HL-60 (cell line): ENCODE measurements at regions not wholly inside any gene's neighbourhood (a gene's known extent, or its start where the extent isn't known, plus 50 kb on each side); places are given as distances from the start of the nearest gene placed in this dataset.

ENCODE experiments used
- DNase-seq, 2 experiments: peaks; one replicate each; pipeline ENCODE4 v3.0.0-alpha.2; 2010 to 2020; ENCODE audit warnings: low read depth in 1 of 2, low spot score in 1 of 2
- H3K27ac ChIP-seq: fragments of 250-450 bp; sonication (Bioruptor Pico); replicated peaks from 2 replicates; pipeline ENCODE4 v1.5.1; 2020; ENCODE audit warnings: mild to moderate bottlenecking, moderate library complexity
- H3K27me3 ChIP-seq: fragments of 250-450 bp; sonication (Bioruptor Pico); 2 replicates; pipeline ENCODE4 v1.5.1; 2021; ENCODE audit warnings: mild to moderate bottlenecking, moderate library complexity; ENCODE audit not compliant: insufficient read depth, poor library complexity, severe bottlenecking
- H3K4me3 ChIP-seq: replicated peaks from 2 replicates; pipeline ENCODE4 v1.5.1; 2011; ENCODE audit warnings: mild to moderate bottlenecking, control low read depth, low read length; ENCODE audit not compliant: insufficient read depth
- GABPA ChIP-seq: IDR thresholded peaks from 2 replicates; pipeline ENCODE4 v1.6.1; 2012; ENCODE audit warnings: low read depth
- POLR2AphosphoS5 ChIP-seq: IDR thresholded peaks from 2 replicates; pipeline ENCODE4 v1.6.1; 2012; ENCODE audit warnings: low read depth
- SPI1 ChIP-seq: IDR thresholded peaks from 2 replicates; pipeline ENCODE4 v1.6.1; 2012; ENCODE audit warnings: low read depth, mild to moderate bottlenecking, borderline replicate concordance
- TF ChIP-seq, protein P1 (sequence below): IDR thresholded peaks from 2 replicates; pipeline ENCODE4 v1.6.1; 2012; ENCODE audit warnings: low read depth; ENCODE audit not compliant: insufficient replicate concordance
- TF ChIP-seq, protein P2 (sequence below): IDR thresholded peaks from one replicate; pipeline ENCODE4 v1.5.1; 2011; ENCODE audit warnings: low read length, control low read depth, inconsistent platforms; ENCODE audit not compliant: insufficient read depth

DNA sequence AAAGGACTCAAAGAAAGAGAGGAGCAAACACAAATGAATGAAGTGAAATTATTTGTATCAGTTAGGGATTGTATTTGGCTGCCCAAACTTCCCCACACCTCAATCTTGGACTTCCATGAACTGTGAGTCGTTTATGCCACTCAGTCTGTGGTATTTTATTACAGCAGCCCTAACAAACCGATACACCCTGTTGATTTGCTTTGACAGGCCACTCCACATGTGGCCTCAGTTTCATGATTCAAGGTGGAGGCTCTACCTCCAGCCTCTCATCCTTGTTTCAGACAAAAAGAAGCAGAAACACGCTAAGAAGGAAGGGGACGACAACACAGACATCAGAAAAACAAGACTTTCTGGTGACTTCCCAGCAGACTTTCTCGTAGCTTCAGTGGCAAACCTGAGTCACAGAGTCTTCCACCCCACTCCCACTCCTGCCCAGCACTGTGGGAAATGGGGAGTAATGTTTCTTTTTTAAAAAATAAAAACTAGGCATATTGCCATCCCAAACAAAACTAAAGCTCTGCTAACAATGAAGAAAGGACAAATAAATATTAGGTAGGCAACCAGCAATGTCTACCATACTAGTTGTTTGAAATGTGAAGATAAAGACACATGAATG lies 52.2 kb upstream of the ABCA1 start:
- Histone ChIP-seq H3K4me3 (no peak overlapping the region), H3K27ac (no peak overlapping the region), H3K27me3 (no peaks in the 10 kb centered on the region)
- DNase-seq: no peak
- TF ChIP-seq GABPA: no peak
- TF ChIP-seq, protein P1, sequence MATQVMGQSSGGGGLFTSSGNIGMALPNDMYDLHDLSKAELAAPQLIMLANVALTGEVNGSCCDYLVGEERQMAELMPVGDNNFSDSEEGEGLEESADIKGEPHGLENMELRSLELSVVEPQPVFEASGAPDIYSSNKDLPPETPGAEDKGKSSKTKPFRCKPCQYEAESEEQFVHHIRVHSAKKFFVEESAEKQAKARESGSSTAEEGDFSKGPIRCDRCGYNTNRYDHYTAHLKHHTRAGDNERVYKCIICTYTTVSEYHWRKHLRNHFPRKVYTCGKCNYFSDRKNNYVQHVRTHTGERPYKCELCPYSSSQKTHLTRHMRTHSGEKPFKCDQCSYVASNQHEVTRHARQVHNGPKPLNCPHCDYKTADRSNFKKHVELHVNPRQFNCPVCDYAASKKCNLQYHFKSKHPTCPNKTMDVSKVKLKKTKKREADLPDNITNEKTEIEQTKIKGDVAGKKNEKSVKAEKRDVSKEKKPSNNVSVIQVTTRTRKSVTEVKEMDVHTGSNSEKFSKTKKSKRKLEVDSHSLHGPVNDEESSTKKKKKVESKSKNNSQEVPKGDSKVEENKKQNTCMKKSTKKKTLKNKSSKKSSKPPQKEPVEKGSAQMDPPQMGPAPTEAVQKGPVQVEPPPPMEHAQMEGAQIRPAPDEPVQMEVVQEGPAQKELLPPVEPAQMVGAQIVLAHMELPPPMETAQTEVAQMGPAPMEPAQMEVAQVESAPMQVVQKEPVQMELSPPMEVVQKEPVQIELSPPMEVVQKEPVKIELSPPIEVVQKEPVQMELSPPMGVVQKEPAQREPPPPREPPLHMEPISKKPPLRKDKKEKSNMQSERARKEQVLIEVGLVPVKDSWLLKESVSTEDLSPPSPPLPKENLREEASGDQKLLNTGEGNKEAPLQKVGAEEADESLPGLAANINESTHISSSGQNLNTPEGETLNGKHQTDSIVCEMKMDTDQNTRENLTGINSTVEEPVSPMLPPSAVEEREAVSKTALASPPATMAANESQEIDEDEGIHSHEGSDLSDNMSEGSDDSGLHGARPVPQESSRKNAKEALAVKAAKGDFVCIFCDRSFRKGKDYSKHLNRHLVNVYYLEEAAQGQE: no peak

DNA sequence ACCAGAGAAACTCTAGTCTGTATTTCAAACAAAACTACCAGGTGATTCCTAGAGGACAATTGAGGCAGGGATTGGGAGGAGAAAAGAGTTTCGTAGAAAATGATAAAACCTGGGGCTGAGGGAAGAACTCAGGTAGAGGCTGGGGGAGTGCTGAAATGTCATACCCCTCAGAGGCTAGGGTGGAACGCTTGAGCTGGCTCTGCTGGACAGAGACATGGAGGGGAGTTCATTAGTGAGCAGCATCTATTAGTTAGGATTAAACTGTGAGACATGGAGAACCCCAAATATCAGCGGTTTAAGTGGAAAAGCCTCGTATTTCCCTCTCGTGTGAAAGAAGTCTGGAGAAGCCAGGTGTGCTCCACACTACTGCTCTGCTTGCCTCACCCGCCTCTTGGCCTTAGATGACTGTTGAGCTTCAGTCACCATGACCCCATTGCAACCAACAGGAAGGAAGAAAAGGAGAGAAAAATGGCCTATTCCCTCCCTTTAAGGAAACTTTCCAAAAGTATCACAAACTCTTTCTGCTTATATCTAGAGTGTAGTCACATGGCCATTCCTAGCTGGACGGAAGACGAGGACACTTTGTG lies 53.7 kb upstream of the ABCA1 start:
- no peak for DNase-seq
- H3K27ac ChIP-seq: no peak overlapping the region

DNA sequence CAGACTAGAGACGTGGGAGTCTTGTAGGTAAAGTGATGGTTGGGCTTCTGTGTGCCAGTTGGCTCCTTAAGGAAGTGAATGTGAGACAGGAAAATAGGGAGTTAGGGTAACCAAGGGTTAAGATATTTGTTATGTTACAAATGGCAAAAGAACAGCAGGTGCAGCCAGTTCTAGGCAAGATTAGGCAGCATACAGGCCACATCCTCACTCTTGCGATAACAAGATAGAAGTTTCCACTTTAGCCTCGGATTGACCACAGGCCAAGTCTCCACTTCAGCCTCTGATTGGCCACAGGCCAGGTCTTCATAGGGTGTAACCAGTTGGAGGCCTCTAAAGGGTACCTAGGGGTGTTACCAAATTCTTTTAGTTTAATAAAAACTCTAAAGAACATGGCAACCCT lies 54.6 kb upstream of the ABCA1 start:
- Histone ChIP-seq H3K4me3 (no peak overlapping the region), H3K27me3 (no peaks in the 10 kb centered on the region), H3K27ac (no peak overlapping the region)
- peak in 1 of 2 experiments; percentile 14 for DNase-seq
- TF ChIP-seq POLR2AphosphoS5: peak; percentile 51; the same call in 1 of the 2 replicates
- no peak for TF ChIP-seq GABPA

More for the DNA sequence above, 53.7 kb upstream of the ABCA1 start:
- Histone ChIP-seq H3K4me3 (no peak overlapping the region), H3K27me3 (no peaks in the 10 kb centered on the region)
- TF ChIP-seq, protein P1: peak; percentile 65
- no peak for TF ChIP-seq SPI1
- TF ChIP-seq, protein P2, sequence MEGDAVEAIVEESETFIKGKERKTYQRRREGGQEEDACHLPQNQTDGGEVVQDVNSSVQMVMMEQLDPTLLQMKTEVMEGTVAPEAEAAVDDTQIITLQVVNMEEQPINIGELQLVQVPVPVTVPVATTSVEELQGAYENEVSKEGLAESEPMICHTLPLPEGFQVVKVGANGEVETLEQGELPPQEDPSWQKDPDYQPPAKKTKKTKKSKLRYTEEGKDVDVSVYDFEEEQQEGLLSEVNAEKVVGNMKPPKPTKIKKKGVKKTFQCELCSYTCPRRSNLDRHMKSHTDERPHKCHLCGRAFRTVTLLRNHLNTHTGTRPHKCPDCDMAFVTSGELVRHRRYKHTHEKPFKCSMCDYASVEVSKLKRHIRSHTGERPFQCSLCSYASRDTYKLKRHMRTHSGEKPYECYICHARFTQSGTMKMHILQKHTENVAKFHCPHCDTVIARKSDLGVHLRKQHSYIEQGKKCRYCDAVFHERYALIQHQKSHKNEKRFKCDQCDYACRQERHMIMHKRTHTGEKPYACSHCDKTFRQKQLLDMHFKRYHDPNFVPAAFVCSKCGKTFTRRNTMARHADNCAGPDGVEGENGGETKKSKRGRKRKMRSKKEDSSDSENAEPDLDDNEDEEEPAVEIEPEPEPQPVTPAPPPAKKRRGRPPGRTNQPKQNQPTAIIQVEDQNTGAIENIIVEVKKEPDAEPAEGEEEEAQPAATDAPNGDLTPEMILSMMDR: no peak

DNA sequence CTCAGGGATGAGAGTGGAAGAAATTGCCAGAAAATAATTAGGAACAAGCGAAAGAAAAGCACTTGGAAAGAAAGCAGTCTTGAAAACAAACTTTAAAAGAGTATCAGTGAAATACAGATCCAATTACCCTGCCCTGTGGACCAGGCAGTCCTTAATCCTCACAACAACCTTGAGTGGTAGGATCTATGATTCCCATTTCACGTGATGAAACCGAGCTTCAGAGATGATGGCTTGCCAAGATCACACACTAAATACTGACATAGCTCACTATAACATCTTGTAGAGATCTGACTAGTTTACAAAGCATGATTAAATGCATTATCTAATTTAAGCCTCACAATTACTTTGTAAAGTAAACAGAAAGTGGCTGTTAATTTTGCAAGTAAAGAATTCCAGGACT lies 55.5 kb upstream of the ABCA1 start:
- H3K4me3 ChIP-seq: no peak overlapping the region
- no peak overlapping the region for H3K27ac ChIP-seq
- TF ChIP-seq, protein P1: no peak
- TF ChIP-seq, protein P2: no peak
- no peak for TF ChIP-seq GABPA
- TF ChIP-seq POLR2AphosphoS5: no peak
- DNase-seq: no peak
- no peaks in the 10 kb centered on the region for H3K27me3 ChIP-seq
